ENCODE measurements at regions not wholly inside any gene's neighbourhood (a gene's known extent, or its start where the extent isn't known, plus 50 kb on each side); places are given as distances from the start of the nearest gene placed in this dataset.

DNA sequence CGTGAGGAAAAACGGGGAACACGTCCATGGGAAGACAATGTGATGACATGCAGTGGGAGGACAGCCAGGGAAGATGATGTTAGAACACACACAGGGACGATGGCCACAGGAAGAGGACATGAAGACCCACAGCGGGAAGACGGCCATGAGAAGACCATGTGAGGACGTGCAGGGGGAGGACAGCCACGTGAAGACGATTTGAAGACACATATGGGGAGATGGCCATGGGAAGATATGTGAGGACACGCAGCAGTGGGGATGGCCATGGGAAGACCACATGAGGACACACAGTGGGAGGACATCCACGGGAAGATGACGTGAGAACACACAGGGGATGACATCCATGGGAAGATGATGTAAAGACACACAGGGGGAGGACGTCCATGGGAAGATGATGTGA is 83.8 kb downstream of the UQCRFS1 start:
- TF ChIP-seq, protein P1, sequence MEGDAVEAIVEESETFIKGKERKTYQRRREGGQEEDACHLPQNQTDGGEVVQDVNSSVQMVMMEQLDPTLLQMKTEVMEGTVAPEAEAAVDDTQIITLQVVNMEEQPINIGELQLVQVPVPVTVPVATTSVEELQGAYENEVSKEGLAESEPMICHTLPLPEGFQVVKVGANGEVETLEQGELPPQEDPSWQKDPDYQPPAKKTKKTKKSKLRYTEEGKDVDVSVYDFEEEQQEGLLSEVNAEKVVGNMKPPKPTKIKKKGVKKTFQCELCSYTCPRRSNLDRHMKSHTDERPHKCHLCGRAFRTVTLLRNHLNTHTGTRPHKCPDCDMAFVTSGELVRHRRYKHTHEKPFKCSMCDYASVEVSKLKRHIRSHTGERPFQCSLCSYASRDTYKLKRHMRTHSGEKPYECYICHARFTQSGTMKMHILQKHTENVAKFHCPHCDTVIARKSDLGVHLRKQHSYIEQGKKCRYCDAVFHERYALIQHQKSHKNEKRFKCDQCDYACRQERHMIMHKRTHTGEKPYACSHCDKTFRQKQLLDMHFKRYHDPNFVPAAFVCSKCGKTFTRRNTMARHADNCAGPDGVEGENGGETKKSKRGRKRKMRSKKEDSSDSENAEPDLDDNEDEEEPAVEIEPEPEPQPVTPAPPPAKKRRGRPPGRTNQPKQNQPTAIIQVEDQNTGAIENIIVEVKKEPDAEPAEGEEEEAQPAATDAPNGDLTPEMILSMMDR (IDR thresholded peaks at IDR 0.05): no peak
- H3K9me3 ChIP-seq: peaks cover 0 to 6% of the 10 kb centered on the region in 2 donors
- H3K27me3 ChIP-seq: peaks cover 0 to 4% of the 10 kb centered on the region in 2 donors
- no peak overlapping the region for H3K27ac ChIP-seq
- no peaks in the 10 kb centered on the region for H3K4me1 ChIP-seq
- intact Hi-C loops (cut with DNase I): no loop called here
- DNase-seq (no peak), ATAC-seq (no peak)
- H3K4me3 ChIP-seq: no peak overlapping the region
- no peaks in the 10 kb centered on the region for H3K36me3 ChIP-seq

DNA sequence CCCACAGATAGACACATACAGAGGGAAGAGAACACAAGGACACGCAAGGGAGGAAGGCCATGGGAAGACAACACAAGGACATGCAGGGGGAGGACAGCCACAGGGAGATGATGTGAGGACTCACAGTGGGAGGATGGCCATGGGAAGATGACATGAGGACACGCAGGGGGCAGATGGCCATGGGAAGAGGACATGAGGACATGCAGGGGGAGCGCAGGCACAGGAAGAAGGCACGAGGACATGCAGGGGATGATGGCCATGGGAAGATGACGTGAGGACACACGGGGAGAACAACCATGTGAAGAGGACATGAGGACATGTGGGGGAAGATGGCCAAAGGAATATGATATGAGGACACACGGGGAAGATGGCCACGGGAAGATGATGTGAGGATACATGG is 84.7 kb downstream of the UQCRFS1 start:
- ATAC-seq: no peak
- TF ChIP-seq, protein P1 (IDR thresholded peaks at IDR 0.05): no peak
- peaks cover 0 to 4% of the 10 kb centered on the region in 2 donors for H3K27me3 ChIP-seq
- H3K27ac ChIP-seq: no peak overlapping the region
- H3K4me1 ChIP-seq: no peaks in the 10 kb centered on the region
- H3K36me3 ChIP-seq: no peaks in the 10 kb centered on the region
- DNase-seq: no peak
- no peak overlapping the region for H3K4me3 ChIP-seq
- H3K9me3 ChIP-seq: peaks cover 0 to 11% of the 10 kb centered on the region in 2 donors
- intact Hi-C loops (cut with DNase I): no loop called here

DNA sequence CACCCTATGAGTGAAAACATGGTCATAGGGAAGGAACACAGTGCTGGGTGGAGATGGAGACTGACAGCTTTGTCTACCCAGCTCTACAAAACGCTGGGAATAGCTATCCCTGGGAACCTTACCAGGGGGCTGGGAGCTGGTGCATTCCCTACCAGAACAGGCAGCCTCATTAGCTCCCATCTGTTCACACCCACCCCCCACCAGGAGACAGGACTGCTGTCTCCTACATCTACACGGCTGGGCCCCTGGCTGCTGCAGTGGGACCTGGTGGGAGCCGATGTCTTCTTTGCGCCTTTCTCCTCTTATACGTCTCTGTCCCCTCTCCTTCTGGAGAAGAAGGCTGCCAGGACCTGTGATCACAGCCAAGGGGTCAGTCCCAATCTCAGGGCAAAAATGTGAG is 90.8 kb downstream of the UQCRFS1 start:
- no peaks in the 10 kb centered on the region for H3K36me3 ChIP-seq
- no peaks in the 10 kb centered on the region for H3K4me1 ChIP-seq
- DNase-seq (no peak), ATAC-seq (no peak)
- H3K27me3 ChIP-seq: no peaks in the 10 kb centered on the region
- H3K9me3 ChIP-seq: peaks cover 0 to 7% of the 10 kb centered on the region in 2 donors
- intact Hi-C loops (cut with DNase I): no loop called here
- no peak overlapping the region for H3K27ac ChIP-seq
- no peak overlapping the region for H3K4me3 ChIP-seq
- TF ChIP-seq, protein P1 (IDR thresholded peaks at IDR 0.05): no peak

DNA sequence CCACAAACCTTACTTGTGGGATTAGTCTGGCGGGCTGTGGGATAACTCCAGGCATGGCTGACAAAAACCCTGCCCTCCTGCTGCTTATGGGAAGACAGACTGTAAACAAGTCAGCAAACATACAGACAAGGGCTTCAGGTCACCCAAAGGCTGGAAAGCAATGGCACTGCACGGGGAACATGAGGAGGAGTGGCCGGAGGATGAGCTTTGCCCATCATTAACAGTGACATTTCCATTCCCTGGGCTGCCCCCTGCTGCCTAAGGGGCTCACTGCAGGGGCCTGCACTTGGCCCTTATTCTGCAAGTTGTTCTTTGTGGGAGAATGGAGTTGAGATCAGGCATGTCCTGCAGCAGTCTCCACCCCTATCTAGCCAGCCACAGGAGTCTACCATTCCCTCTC is 91.3 kb downstream of the UQCRFS1 start:
- Histone ChIP-seq H3K4me1 (no peaks in the 10 kb centered on the region), H3K27ac (no peak overlapping the region), H3K9me3 (peaks cover 0 to 7% of the 10 kb centered on the region in 2 donors), H3K27me3 (no peaks in the 10 kb centered on the region), H3K4me3 (no peak overlapping the region), H3K36me3 (no peaks in the 10 kb centered on the region)
- DNase-seq: no peak
- no peak for ATAC-seq
- TF ChIP-seq, protein P1 (IDR thresholded peaks at IDR 0.05): no peak
- intact Hi-C loops (cut with DNase I): no loop called here

DNA sequence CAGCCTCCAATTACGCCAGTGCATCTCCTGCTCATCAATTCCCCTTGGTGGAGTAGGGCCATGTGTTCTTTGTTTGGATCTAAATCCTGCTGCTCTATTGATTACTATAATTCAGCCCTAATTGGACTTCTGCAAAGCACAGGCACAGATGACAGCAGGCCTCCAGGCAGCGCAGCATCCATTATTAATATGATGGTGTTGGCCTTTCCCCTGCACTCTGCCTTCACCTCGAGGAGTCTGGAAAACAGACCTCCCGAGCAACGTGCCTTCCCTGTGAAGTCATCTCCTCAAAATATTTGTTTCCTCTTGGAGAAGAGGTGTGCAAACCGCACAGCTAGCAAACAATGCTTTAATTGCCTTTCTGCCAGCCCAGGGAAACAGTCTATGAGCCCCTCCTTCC is 92.5 kb downstream of the UQCRFS1 start:
- H3K27me3 ChIP-seq: no peaks in the 10 kb centered on the region
- intact Hi-C loops (cut with DNase I): no loop called here
- TF ChIP-seq, protein P1 (IDR thresholded peaks at IDR 0.05): no peak
- no peak overlapping the region for H3K4me3 ChIP-seq
- H3K9me3 ChIP-seq: peaks cover 0 to 7% of the 10 kb centered on the region in 2 donors
- H3K4me1 ChIP-seq: no peaks in the 10 kb centered on the region
- no peak for ATAC-seq
- H3K27ac ChIP-seq: no peak overlapping the region
- H3K36me3 ChIP-seq: no peaks in the 10 kb centered on the region
- no peak for DNase-seq

All from left lung (tissue), 4 donors.